ENCODE measurements at regions not wholly inside any gene's neighbourhood (a gene's known extent, or its start where the extent isn't known, plus 50 kb on each side); places are given as distances from the start of the nearest gene placed in this dataset.

DNA sequence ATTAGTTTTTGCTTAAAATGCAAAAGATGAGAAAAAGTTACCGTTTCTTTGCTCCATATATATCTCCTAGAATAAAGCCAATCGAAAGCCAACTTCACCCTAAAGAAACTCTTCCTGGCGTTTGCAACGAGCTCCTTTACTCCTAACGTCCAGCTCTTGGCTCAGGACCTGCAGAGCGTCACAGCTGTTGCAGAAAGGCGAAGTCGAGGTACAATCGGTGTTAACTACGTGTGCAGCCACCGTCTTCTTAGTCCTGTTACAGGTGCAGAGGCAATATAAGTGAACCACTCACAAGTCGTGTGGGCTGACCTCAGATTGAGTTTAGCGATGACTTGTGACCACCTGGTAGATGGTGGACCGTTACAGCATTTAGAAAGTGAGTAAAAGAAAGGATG is 113.1 kb downstream of the TRIM27 start:
- no peak for TF ChIP-seq CTCF (conservative IDR thresholded peaks at IDR 0.05; ENCODE audit: low read depth, low read length)
- TF ChIP-seq EZH2 (IDR thresholded peaks at IDR 0.05; ENCODE audit: low read length, unreplicated experiment), result no peak
- TF ChIP-seq EZH2phosphoT487 (IDR thresholded peaks at IDR 0.05; ENCODE audit: borderline replicate concordance, low read length), result no peak

All from PC-3 (cell line).